B cell (primary cell): ENCODE measurements at regions not wholly inside any gene's neighbourhood (a gene's known extent, or its start where the extent isn't known, plus 50 kb on each side); places are given as distances from the start of the nearest gene placed in this dataset.

ENCODE experiments used
- ATAC-seq: fragments of 200-7000 bp; cut with Tn5 transposase; one replicate; pipeline ENCODE4 v1.10.0; 2021; ENCODE audit warnings: low read depth, mild to moderate bottlenecking, moderate number of reproducible peaks, moderate library complexity
- CTCF ChIA-PET: fragments of 350-600 bp; sonication (Branson Sonifier 250); formaldehyde crosslinking; loops from one replicate; lab custom pipeline; 2021; ENCODE audit warnings: antibody characterized with exemption, inconsistent platforms; lab: Charles Lee
- POLR2A ChIA-PET: fragments of 350-600 bp; sonication (Branson Sonifier 250); formaldehyde crosslinking; loops from one replicate; lab custom pipeline; 2021; ENCODE audit warnings: antibody characterized with exemption; lab: Charles Lee
- DNase-seq: peaks from one replicate; pipeline ENCODE4 v3.0.0; 2013
- H2AFZ ChIP-seq: 2 replicates; pipeline ENCODE4 v1.6.1; 2012; ENCODE audit warnings: mild to moderate bottlenecking, low read depth, low read length; ENCODE audit not compliant: insufficient read depth, poor library complexity, severe bottlenecking
- H3K27ac ChIP-seq, 2 donors: 1 replicate in 1 of 2; 2 replicates in 1 of 2; pipeline ENCODE4 v1.5.1; 2012 to 2013; ENCODE audit warnings: low read length in 2 of 2, mild to moderate bottlenecking in 2 of 2, moderate library complexity in 1 of 2
- H3K27me3 ChIP-seq, 4 experiments: fragments of 200-600 bp in 1 of 4; sonication (generic) in 1 of 4; replicated peaks in 1 of 4; 1 replicate in 2 of 4; 2 replicates in 2 of 4; pipeline versions ENCODE4 v1.6.1 to v1.7.0; 2013 to 2016; ENCODE audit warnings: low read length in 3 of 4, mild to moderate bottlenecking in 2 of 4, mixed read lengths in 1 of 4, moderate library complexity in 1 of 4; ENCODE audit not compliant: insufficient read depth in 4 of 4, control insufficient read depth in 3 of 4; ENCODE audit errors: control extremely low read depth in 1 of 4
- H3K36me3 ChIP-seq, 2 experiments: replicated peaks in 1 of 2; 1 replicate in 1 of 2; 2 replicates in 1 of 2; pipeline versions ENCODE4 v1.6.1 to v1.7.1; 2013; ENCODE audit warnings: low read length in 1 of 2; ENCODE audit not compliant: insufficient read depth in 2 of 2, control insufficient read depth in 1 of 2; ENCODE audit errors: control extremely low read depth in 1 of 2, extremely low read depth in 1 of 2
- H3K4me1 ChIP-seq, 2 donors: fragments of 200-600 bp in 1 of 2; sonication (generic) in 1 of 2; 1 replicate in 1 of 2; 2 replicates in 1 of 2; pipeline versions ENCODE4 v1.5.1 to v1.6.1; 2013 to 2017; ENCODE audit warnings: low read length in 2 of 2; ENCODE audit not compliant: control insufficient read depth in 2 of 2, insufficient read depth in 2 of 2
- H3K4me2 ChIP-seq: replicated peaks from 2 replicates; pipeline ENCODE3; 2012; ENCODE audit warnings: mild to moderate bottlenecking, low read depth, low read length; ENCODE audit not compliant: poor library complexity, severe bottlenecking
- H3K4me3 ChIP-seq, 5 experiments: fragments of 200-600 bp in 1 of 5; sonication (generic) in 1 of 5; 1 replicate in 3 of 5; 2 replicates in 2 of 5; pipeline versions ENCODE4 v1.5.1 to v1.7.0; 2011 to 2016; ENCODE audit warnings: low read length in 4 of 5, mild to moderate bottlenecking in 4 of 5, low read depth in 2 of 5, control low read depth in 1 of 5, moderate library complexity in 1 of 5; ENCODE audit not compliant: insufficient read depth in 1 of 5; ENCODE audit errors: control extremely low read depth in 1 of 5, extremely low read depth in 1 of 5
- H3K79me2 ChIP-seq: fragments of 200-600 bp; sonication (generic); one replicate; pipeline ENCODE4 v1.6.0; 2016; ENCODE audit warnings: low read length; ENCODE audit not compliant: control insufficient read depth, insufficient read depth
- H3K9ac ChIP-seq: fragments of 200-600 bp; sonication (generic); 2 replicates; pipeline ENCODE4 v1.6.1; 2017; ENCODE audit warnings: mild to moderate bottlenecking, low read length, moderate library complexity
- H3K9me3 ChIP-seq, 3 donors: one replicate each; pipeline versions ENCODE4 v1.6.1 to v1.7.1; 2013; ENCODE audit warnings: low read length in 2 of 3; ENCODE audit not compliant: control insufficient read depth in 2 of 3, insufficient read depth in 1 of 3; ENCODE audit errors: control extremely low read depth in 1 of 3
- H4K20me1 ChIP-seq: 2 replicates; pipeline ENCODE4 v1.6.0; 2012; ENCODE audit warnings: mild to moderate bottlenecking, low read length; ENCODE audit not compliant: insufficient read depth, control insufficient read depth, poor library complexity, severe bottlenecking
- H3K27ac Mint-ChIP-seq: one replicate; pipeline ENCODE4 v1.8.0; 2021; ENCODE audit warnings: mixed read lengths
- H3K27me3 Mint-ChIP-seq: one replicate; pipeline ENCODE4 v1.8.0; 2021; ENCODE audit warnings: mixed read lengths
- H3K4me1 Mint-ChIP-seq: one replicate; pipeline ENCODE4 v1.8.0; 2021; ENCODE audit warnings: mixed read lengths
- H3K4me3 Mint-ChIP-seq: one replicate; pipeline ENCODE4 v1.8.0; 2021; ENCODE audit warnings: mixed read lengths
- H3K9me3 Mint-ChIP-seq: one replicate; pipeline ENCODE4 v1.8.0; 2022; ENCODE audit warnings: mixed read lengths; ENCODE audit not compliant: insufficient read depth
- EZH2 ChIP-seq: IDR thresholded peaks from 2 replicates; pipeline ENCODE4 v1.6.1; 2012; ENCODE audit warnings: borderline replicate concordance, low read depth, mild to moderate bottlenecking, moderate library complexity, low read length; ENCODE audit not compliant: insufficient read depth, poor library complexity, severe bottlenecking
- WGBS: methylation state at CpG from one replicate; pipeline ENCODE4 v1.1.5; 2013; ENCODE audit warnings: missing lambda C conversion rate; ENCODE audit not compliant: insufficient coverage; 5-methylcytosine and 5-hydroxymethylcytosine counted together
- intact Hi-C: fragments of 100-400 bp; cut with micrococcal nuclease; formaldehyde crosslinking; loops from one replicate; pipeline ENCODE4 v1.10.0; 2022
- TF ChIP-seq, protein P1 (sequence below): fragments of 200-600 bp; IDR thresholded peaks from one replicate; pipeline ENCODE4 v1.8.0; 2022; ENCODE audit warnings: antibody characterized with exemption, mild to moderate bottlenecking

DNA sequence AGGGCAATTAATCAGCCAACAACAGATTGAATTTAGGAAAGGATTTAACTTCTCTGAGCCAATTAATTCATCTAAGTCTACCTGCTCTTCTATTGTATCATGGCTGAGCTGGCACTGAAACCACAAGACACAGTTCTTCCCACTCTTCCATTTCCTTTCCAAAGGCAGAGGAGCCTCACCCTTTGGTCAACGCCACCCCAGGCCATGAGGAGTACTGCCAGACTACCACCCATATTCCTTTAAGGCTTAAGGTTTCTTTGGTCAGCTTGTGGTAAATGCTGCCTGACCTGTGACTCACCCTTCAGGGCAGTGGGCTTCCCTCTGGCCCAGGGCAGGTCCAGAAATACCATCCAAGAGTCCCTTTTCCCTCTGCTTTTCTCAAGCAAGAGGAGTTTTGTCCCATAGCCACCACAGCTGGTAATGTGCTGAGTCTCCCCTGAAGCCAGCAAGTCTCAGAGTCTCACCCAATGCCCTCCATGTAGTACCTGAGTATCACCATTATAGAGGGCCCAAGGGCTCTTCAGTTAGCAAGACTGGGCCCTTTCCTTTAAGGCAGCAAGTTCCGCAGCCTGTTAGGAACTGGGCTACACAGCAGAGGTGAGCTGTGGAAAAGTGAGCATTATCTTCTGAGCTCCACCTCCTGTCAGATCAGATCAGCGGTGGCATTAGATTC, 900.5 kb upstream of the CRIM1 start:
- no peak overlapping the region for H2AFZ ChIP-seq
- ChIA-PET CTCF (no interaction called here), POLR2A (no interaction called here)
- intact Hi-C loops, result no loop called here
- no peak overlapping the region for H3K4me2 ChIP-seq
- Mint-ChIP-seq H3K4me3 (no peak overlapping the region), H3K27me3 (no peaks in the 10 kb centered on the region), H3K27ac (no peak overlapping the region), H3K4me1 (no peaks in the 10 kb centered on the region), H3K9me3 (no peaks in the 10 kb centered on the region)
- H3K9ac ChIP-seq, result no peak overlapping the region
- WGBS, result 100% methylated on average over 3 of the region's 3 CpGs
- no peaks in the 10 kb centered on the region for H3K27me3 ChIP-seq
- no peaks in the 10 kb centered on the region for H3K36me3 ChIP-seq
- no peak for DNase-seq
- no peak overlapping the region for H3K27ac ChIP-seq
- ATAC-seq, result no peak
- TF ChIP-seq, protein P1, sequence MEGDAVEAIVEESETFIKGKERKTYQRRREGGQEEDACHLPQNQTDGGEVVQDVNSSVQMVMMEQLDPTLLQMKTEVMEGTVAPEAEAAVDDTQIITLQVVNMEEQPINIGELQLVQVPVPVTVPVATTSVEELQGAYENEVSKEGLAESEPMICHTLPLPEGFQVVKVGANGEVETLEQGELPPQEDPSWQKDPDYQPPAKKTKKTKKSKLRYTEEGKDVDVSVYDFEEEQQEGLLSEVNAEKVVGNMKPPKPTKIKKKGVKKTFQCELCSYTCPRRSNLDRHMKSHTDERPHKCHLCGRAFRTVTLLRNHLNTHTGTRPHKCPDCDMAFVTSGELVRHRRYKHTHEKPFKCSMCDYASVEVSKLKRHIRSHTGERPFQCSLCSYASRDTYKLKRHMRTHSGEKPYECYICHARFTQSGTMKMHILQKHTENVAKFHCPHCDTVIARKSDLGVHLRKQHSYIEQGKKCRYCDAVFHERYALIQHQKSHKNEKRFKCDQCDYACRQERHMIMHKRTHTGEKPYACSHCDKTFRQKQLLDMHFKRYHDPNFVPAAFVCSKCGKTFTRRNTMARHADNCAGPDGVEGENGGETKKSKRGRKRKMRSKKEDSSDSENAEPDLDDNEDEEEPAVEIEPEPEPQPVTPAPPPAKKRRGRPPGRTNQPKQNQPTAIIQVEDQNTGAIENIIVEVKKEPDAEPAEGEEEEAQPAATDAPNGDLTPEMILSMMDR, result no peak
- TF ChIP-seq EZH2, result no peak
- no peak overlapping the region for H3K4me3 ChIP-seq
- H3K79me2 ChIP-seq, result no peaks in the 10 kb centered on the region
- no peaks in the 10 kb centered on the region for H3K9me3 ChIP-seq
- no peaks in the 10 kb centered on the region for H3K4me1 ChIP-seq
- H4K20me1 ChIP-seq, result no peaks in the 10 kb centered on the region

DNA sequence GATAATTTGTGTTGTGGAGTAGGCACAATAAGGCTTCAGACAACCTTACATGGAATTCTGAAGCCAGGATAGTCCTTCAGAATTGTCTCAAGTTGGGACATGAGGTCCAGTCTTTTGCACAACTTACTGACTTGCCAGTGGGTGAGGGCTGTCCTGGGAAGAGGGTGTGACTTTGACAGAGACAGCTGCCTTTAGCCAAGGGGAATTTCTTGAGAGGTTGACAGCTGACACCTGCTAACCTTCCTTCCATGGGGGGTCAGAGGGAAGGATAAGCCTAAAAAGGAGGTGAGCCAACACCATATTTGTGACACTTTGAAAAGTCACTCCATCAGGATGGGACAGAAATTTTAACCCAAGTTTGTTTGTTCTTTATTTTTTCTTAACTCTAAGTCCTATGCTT, 907.8 kb upstream of the CRIM1 start:
- Mint-ChIP-seq H3K4me1 (no peaks in the 10 kb centered on the region), H3K27ac (no peak overlapping the region), H3K9me3 (no peaks in the 10 kb centered on the region), H3K4me3 (no peak overlapping the region), H3K27me3 (no peaks in the 10 kb centered on the region)
- DNase-seq (no peak), ATAC-seq (no peak)
- Histone ChIP-seq H3K36me3 (no peaks in the 10 kb centered on the region), H3K4me1 (no peaks in the 10 kb centered on the region), H3K27me3 (no peaks in the 10 kb centered on the region), H3K9me3 (no peaks in the 10 kb centered on the region), H4K20me1 (no peaks in the 10 kb centered on the region), H3K27ac (no peak overlapping the region), H3K79me2 (no peaks in the 10 kb centered on the region), H3K9ac (no peak overlapping the region), H2AFZ (no peak overlapping the region), H3K4me3 (no peak overlapping the region), H3K4me2 (no peak overlapping the region)
- CTCF ChIA-PET, result no interaction called here
- TF ChIP-seq, protein P1, result no peak
- TF ChIP-seq EZH2, result no peak
- intact Hi-C loops, result no loop called here
- POLR2A ChIA-PET, result no interaction called here
